CD4-positive, alpha-beta T cell treated with Interferon alpha-2 for 1 hour (primary cell): ENCODE measurements at regions not wholly inside any gene's neighbourhood (a gene's known extent, or its start where the extent isn't known, plus 50 kb on each side); places are given as distances from the start of the nearest gene placed in this dataset.
"Not testable (repeated sequence)": the region's sequence is repeated elsewhere in the genome, so short reads cannot be mapped to it uniquely, and the experiment has no call there.

ENCODE experiments used
- DNase-seq, 2 donors: peaks; one replicate each; pipeline ENCODE4 v3.0.0-alpha.2; 2020 to 2022

- DNase-seq = no peak
Measured at GRCh38 chr2:109692013-109692743, 78.0 kb downstream of the SOWAHC start.

DNA sequence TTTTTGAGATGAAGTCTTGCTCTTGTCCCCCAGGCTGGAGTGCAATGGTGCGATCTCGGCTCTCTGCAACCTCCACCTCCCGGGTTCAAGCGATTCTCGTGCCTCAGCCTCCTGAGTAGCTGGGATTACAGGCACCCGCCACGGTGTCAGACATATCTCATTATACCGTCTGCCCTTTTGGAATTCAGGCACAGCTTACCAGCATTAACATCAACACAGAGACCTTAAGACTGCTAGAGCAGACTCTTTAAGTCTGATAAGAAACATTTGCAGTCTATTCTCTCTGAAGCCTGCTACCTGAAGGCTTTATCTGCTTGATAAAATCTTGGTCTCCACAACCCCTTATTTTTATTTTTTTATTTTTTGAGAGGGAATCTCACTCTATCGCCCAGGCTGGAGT lies 78.7 kb downstream of the SOWAHC start:
- not testable (repeated sequence) for DNase-seq

DNA sequence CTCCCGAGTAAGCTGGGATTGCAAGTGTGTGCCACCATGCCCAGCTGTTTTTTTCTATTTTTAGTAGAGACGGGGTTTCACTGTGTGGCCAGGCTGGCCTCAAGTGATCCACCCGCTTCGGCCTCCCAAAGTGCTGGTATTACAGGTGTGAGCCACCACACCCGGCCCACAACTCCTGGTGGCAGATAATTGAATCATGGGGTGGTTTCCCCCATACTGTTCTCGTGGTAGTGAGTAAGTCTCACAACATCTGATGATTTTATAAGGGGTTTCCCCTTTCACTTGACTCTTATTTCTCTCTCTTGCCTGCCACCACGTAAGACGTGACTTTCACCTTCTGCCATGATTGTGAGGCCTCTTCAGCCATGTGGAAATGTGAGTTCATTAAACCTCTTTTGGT lies 79.1 kb downstream of the SOWAHC start:
- not testable (repeated sequence) for DNase-seq

DNA sequence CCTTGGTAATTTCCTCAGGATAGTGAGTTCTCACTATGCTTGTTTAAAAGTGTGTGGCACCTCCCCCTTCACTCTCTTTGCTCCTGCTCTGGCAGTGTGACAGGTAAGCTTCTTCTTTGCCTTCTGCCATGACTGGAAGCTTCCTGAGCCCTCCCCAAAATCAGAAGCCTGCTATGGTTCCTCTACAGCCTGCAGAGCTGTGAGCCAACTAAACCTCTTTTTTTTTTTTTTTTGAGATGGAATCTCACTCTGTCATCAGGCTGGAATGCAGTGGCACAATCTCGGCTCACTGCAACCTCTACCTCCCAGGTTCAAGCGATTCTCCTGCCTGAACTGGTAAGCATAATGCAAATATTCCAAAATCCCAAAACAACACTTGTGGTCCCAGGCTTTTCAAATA lies 80.0 kb downstream of the SOWAHC start:
- DNase-seq = no peak

DNA sequence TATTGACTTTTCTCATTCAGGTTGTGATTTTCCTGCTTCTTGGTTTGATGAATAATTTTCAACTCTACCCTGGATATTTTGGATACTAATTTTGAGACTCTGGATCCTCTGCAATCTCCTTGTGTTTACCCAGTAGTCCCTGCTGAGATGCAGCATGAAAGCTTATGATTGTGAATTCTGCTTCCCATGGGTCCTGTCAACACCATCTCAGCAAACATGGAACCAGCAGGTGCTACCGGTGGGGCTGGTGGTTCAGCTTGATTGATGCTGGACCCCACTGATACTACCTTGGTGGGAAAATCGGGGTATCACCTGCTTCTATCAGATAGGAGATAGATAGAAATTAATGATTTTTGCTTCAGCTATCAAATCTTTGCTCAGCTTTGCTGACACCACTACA lies 81.1 kb downstream of the SOWAHC start:
- DNase-seq = no peak

- DNase-seq = no peak
Measured at GRCh38 chr2:109699646-109700045, 85.5 kb downstream of the SOWAHC start.

GRCh38 chr2:109700680-109701274 lies 86.6 kb downstream of the SOWAHC start:
- DNase-seq = no peak

DNA sequence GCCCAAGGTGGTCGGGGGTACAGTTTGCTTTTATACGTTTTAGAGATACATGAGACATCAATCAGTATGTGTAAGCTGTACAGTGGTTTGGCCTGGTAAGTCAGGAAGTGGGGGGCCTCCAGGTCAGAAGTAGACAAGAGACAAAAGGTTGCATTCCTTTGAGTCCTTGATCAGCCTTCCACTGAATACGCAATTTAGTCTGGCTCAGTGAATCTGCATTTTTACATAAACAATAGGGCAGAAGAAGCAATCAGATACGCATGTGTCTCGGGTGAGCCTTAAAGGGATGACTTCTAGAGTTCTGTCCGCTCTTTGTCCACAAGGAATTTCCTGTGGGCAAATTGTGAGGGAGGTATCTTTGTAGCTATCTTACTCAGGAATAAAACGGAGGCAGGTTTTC lies 87.2 kb downstream of the SOWAHC start:
- DNase-seq = no peak

DNA sequence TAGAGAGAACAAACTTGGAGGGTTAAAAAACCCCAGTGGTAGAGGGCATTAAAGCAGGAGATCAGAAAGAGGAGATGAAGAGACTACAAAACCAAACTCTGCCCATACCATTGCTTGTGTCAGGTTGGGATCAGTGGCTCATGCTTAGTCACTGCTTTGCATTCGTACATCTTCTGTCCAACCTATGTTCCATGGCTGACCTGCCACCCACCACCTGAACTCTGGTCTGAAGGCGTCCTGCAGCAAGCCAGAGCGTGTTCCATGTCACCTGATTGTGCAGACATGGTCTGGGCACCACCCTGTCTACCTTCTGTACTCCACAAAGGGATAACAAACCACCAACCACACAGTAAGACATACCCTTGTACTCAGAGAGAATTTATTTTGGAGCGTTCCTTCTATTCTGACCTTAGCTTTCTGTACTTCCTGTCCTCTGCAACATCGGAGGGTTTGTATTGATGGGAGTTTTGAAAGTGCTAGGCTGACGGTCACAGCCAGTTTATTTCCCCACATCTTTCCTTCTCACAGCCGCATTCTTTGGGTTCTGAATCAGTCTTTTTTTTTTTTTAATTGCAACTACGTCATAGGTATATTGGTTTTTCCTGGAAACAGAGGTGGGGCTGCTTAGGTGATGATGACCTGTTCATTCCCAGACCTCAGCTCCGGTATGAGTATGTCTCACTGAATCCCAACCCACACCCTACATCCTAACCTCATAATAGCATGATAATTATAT lies 88.3 kb downstream of the SOWAHC start:
- DNase-seq = no peak

GRCh38 chr2:109703077-109703476 lies 88.9 kb downstream of the SOWAHC start:
- no peak for DNase-seq

- no peak for DNase-seq
Measured at GRCh38 chr2:109703798-109704197, 89.6 kb downstream of the SOWAHC start.

DNA sequence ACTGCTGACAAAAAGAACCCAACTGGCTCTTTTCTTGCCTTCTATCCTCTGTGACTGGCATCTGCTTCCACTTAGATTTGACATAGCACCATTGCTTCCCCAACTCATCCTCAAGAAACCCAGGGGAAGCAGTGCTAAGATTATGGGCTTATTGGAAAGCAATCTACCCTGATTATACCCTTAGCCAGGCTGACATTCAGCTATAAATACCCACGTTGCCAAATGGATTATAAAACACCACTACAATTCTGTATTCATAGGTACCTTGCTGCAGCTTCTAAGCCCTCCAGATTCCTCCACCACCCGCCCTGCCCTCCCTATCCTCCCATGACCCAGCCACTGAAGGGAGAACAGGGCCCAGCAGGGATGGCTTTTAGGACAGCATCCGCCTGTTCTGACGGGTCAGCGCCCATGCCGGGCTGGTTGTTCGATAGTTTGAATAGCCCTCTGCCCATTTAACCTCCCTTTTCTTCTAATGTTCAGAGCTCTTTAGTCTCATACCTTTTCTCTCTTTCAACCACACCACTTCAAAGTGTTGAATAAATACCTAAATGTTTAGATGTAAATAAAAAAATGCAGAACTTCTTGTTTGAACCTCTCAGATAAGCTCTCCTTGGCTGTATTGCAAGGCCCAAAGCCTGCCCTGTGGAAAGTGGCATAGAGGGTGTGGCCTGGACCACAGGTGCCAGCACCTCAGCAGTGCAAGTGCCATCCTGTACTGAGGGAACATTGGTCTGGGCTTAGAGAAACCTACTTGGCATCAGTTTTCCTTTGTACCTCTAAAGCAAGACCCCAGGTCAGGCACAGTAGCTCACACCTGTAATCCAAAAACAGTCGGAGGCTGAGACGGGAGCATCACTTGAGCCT lies 86.6 kb upstream of the RGPD5 start:
- no peak for DNase-seq

- no peak for DNase-seq
Measured at GRCh38 chr2:109710505-109711229, 83.4 kb upstream of the RGPD5 start.

DNA sequence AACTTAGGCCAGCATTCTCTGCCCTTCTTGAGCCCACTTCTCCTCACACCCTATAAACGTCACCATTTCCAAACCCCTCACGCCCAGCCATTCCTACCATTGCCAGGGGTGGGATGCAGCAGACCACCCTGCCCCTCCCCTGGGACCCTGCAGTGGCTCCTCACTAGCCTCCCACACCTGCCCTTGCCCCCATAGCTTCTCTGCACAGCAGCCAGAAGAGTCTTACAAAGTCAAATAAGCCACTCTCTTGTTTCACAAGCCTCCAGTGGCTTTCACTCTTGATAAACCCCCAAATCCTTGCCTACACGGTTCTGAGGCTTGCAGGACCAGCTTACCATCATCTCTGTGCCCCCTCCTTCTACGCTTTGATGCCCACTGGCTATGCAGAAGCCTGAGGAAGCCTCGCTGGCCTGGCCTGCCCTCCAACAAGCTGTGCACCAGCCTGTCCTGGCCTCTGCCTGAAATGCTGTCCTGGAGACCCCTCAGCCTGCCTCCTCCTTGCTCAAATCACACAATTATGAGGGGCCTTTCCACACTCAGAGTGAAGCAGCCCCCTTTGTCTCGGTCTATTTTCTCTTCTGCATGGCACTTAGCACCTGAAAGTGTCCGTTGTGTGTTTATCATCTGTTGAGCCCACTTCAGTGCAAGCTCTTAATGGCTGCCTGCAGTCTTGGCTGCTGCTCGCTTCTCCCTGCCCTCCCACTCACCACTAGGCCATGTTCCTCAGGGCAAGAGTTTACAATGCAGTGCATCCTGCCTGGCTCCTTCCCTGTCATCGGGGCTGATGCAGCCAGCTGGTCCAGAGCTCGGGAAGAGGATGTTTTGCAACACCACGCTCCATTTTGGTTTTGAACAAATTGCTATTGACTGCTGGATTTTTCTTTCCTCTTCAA lies 82.6 kb upstream of the RGPD5 start:
- no peak for DNase-seq

GRCh38 chr2:109712123-109712449 lies 82.0 kb upstream of the RGPD5 start:
- DNase-seq = no peak

- no peak for DNase-seq
Measured at GRCh38 chr2:109712746-109713145, 81.4 kb upstream of the RGPD5 start.

DNA sequence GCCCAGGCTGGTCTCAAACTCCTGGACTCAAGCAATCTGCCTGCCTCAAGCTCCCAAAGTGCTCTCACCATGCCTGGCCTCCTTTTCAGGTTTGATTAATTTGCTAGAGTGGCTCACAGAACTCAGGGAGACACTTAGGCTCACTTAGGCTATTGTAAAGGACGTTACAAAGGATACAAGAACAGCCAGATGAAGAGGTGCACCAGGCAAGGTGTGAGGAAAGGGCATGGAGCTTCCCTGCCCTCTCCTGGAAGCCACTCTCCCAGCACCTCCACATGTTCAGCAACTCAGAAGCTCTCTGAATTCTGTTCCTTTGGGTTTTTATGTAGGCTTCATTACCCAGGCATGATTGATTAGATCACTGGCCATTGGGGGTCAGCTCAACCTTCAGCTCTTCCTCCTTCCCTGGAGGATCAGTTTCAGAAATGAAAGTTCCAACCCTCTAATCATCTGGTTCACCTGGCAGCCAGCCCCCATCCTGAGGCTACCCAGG lies 78.7 kb upstream of the RGPD5 start:
- DNase-seq = no peak

DNA sequence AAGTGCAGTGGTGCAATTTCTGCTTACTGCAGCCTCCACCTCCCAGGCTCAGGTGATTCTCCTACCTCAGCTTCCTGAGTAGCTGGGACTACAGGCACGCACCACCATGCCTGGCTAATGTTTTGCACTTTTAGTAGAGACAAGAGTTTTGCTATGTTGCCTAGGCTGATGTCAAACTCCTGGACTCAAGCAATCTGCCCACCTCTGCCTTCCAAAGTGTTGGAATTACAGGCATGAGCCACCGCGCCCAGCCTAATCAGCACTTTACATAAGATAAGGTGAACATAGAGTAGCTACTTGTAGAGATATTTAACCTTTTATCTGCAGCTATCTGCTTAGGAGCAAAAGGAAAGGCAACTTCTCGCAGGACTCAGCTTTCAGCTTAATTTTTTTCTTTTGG lies 77.5 kb upstream of the RGPD5 start:
- DNase-seq = not testable (repeated sequence)

- no peak for DNase-seq
Measured at GRCh38 chr2:109718139-109718538, 76.0 kb upstream of the RGPD5 start.

- no peak for DNase-seq
Measured at GRCh38 chr2:109719871-109720270, 74.2 kb upstream of the RGPD5 start.

DNA sequence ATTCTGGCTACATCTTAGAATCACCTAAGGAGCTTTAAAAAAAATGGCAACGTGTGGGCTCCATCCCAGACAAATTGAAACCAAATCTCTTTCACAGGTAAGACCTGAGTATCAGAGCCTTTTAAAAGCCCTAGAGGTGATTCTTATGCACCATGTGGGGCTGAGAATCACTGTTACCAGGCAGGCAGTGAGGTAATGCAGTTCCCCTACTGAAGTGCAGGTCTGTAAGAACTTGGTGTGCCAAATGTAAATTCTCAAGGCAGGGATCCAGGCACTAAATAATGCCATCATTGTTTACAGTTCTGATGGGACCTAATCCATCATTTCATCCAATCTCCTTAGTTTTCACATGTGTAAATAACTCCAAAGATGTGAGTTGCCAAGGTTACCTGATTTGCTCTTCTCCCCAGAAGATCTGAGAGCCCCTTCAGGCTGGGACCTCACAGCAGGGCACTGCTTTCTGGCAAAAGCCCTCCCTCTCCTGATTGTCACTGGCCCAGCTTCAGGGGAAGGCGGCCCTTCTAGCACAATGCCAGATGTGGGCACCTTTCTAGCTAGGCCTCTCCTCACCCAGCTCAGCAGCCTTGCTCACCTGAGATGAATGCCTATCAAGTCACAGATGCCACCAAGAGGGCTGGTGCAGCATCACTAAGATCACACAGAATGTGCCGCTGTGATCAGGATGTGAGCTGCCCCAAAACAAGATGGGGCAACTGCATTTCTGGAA lies 73.6 kb upstream of the RGPD5 start:
- no peak for DNase-seq
